Activated CD4-positive, CD25-positive, alpha-beta regulatory T cell treated with anti-CD3 and anti-CD28 coated beads, Interleukin-2, amount 50 U/mL, for 16 hours (primary cell): ENCODE measurements at regions not wholly inside any gene's neighbourhood (a gene's known extent, or its start where the extent isn't known, plus 50 kb on each side); places are given as distances from the start of the nearest gene placed in this dataset.
A peak's percentile ranks its signal among the peaks of the same experiment; 100 is the strongest.

Source experiments
- DNase-seq: peaks from one replicate; pipeline ENCODE4 v3.0.0-alpha.2; 2020; ENCODE audit warnings: low read depth, low spot score

DNA sequence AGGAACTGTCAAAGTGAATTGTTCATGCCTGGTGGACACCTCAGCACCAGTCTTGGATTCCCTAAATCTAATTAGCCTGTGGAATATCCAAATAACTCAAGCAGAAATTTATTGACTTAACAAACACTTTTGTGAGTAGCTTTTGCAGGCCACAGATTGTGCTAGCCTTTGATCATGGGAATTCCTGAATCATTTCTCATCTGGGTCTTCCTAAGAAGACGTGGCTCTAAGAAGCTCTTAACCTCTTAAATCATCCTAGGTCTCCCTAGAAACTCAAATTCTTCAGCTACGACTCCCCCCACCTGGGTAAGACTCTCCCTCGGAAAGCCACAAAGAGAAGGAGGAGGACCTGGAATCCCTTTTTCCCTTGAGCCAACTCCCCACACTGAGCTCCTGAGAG lies 53.8 kb upstream of the PSEN2 start:
- DNase-seq, result no peak

DNA sequence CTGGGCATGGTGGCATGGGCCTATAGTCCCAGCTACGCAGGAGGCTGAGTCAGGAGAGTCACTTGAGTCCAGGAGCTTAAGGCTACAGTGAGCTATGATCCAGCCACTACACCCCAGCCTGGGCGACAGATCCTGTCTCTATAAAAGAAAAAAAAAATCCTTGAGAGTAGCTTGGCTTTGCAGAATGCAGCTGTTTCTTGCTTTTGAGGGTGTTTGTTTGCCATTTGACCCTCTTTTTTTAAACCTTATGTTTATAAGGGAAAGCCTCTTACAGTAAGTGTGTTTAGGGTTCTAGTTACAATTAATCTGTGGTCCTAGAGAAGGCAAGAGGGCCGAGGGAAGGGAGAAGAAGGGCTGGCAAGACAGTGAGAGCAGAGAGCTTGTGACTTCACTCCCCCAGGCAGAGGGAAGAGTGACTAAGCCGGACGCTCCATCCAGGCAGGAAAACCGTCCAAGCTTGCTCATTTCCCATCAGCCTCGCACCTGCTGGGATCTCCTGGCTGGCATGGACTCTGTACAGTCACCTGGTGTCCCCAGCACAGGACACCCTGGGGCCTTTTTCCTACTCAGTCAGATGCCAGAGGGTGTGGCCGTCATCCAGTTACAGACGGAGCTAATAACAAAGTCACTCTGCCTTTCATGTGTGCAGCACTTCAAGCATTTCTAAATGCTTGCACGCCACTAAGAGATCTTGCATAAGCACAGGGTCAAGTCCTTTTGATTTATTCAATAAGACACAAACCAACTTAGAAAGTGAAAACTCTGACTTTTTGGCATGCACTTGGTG lies 55.5 kb upstream of the PSEN2 start:
- no peak for DNase-seq

DNA sequence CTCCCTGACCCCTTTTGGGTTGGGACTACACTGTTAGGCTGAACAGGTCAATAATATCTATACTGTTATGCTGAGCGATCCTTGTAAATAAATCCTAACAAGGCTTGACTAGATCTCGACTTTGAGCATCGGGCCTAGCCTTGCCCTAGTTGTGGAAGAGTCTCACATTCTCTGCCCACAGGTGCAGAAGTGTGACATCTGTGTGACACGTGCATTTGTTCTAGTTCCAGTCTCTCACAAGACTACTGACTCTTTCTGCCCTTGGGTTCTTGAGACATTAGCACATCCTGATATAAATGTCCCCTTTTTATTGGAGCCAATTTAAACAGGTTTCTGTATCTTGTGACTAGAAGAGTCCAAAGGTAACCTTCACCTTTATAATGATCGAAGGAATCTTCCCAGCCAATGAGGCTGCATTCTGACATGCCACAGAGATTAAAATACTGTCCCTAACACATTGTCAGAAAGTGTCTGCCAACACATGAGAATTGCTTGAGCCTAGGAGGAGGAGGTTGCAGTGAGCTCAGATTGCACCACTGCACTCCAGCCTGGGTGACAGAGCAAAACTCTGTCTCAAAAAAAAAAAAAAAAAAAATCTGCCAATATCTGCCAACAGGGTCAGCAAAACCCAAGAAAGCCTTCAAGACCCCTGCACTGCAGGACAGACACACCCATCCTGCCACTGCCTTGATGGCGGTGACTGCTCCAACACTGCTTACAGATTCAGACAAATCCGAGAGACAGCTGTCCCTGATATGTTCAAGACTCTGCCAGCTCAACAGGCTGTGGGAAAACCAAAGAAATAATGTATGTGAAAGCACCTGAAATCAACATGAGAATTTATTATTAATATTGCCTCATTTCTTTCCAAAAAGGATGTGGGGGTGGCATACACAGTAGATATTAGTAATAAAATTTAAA lies 56.5 kb upstream of the PSEN2 start:
- DNase-seq, result no peak

DNA sequence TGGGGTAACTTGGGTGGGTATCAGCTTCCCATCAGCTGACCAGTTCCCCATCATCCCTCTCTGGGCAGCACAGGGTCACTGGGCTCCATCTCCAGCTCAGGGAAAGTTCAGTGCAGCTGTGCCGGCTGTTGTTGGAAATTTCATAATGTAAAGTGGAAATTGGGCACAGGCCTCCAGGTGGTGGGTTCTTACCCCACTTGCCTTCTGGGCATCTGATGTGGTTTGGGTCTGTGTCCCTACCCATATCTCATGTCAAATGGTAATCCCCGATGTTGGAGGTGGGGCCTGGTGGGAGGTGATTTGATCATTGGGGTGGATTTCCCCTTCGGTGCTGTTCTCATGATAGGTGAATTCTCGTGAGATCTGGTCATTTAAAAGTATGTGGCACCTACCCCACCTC lies 59.7 kb upstream of the PSEN2 start:
- no peak for DNase-seq

DNA sequence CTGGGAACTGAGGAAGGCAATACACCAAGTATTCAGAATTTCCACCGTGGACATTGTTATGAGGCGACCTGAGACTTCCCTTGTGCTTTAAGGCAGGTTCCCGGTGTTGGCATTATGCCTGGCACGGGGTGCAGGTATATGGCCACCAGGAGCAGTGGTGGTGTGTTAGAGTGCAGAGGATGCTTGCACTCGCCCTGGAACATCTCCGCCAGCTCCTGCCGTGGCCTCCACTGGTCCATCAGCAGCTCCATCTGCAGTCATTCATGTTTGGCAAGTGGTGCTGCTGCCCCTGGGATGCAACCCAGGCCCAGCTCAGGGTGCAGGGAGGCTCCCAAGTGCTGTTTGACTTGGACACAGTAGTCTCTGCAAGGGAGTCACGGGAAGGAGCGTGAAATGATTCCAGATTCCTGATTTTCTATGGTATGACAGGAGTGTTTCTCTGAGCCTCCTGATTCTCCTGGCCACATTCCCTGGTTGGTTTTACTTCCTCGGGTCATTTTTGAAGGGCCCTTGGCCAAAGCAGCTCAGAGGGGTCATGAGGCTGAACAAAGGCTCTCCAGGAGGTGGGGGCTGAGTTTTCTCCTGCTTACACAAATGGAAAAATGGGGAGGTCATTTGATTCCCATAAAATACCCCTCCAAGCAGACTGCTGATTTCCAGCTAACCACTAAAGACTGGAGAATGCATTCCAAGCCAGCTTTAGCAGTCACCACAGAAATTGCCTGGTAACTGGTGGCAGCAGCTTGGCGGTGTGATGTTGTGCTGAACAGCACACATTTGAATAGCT lies 60.4 kb upstream of the PSEN2 start:
- DNase-seq, result no peak

DNA sequence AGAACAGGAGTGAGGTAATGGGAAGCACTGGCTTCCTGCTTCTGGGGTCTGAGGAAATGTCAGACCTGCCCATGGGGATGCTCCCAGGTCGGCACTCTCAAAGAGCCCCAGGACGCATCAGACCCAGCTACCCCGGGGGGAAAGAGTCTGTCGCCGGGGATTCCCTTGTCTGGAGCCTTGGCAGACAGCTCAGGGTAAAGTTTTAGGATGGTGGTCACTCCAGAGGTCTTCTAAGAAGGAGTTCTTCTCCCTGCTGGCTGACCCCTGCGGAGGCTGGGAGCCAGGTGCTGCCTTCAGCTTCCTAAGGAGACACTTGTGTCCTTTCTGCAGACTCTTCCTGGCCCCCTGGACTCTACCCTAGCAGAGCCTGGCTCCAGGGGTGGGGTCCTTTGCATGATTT lies 61.9 kb upstream of the PSEN2 start:
- no peak for DNase-seq

DNA sequence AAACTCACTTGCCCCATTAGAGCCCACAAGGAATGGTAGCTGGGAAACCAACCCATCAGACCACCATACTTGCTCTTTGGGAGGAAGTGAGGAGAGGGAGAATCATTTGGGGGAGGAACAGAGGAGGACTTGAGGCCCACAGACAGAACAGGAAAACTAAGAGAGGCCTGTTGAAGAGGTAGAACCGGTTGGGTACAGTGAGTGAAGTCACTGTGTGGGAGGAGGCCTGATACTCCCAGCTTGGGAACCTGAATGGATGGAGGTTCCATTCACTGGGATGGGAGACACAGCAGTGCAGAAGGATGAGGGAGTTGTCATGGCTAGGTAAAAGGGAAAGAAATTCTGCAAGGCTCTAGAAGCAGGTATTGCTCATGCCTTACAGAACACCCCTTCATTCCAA lies 63.4 kb upstream of the PSEN2 start:
- no peak for DNase-seq

DNA sequence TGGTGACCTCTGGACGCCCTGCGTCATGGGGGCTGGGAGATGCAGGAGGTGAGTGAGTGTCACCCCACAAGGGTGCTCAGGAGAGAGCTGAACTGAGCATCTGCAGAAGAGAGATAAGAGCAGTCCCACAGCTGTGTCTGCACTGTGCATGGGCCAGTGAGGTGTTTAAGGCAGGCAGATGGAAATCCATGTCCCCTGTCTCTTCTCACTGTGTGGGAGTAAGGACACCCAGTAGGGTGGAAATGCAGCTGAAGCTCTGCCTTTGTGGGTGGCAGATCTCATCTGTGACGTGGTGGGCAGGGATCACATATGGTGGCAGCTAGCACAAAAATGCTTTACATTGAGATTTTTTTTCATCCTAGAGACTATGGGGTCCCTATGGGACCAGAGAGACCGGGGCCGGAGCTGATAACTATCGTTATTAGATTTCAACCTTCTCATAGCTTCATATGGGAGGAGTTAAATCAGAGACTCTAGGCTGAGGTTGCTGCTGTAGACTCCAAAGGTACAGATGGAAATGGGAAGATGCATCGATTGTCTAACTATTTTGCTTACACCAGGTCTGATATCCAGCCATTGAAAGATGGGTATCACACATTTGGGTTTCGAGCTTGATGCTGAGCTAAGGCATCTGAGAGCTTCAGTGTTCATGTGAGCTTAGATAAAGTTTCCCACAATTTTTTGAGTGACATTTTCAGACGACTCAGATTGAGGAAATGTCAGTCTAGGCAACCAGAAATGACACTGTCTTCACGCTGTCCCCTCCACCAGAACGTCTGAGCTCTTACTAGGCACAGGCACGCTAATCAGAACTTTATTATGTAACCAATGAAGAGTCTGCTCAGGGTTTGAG lies 65.3 kb upstream of the PSEN2 start:
- DNase-seq, result no peak

DNA sequence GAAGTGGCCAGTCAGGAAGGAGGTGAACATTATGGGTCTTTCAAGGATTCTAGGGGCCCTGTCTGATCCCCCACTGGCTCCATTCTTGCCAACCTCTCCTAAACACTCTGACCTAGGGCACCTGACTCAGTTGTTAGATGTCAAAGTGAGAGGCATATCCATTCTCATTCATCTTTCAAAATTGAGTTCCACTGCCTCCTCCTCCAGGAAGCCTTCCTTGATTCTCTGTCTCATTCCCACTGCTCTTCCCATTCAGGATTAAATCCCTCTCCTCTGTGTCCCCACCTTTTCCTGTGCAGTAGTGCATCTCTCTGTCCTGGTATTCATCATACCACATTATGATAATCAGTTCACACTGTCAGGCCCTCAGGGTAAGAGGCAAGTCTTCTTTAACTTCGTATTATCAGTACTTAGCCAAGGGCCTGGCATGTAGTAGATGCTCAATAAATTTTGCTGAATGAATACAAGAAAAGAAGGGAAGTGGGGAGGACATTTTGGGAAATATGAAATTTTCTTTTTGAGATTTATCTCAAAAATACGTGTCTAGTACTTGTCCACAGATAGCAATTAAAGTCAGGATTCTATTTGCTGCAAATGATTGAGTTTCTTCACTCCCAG lies 61.8 kb upstream of the ITPKB start:
- DNase-seq, result no peak

DNA sequence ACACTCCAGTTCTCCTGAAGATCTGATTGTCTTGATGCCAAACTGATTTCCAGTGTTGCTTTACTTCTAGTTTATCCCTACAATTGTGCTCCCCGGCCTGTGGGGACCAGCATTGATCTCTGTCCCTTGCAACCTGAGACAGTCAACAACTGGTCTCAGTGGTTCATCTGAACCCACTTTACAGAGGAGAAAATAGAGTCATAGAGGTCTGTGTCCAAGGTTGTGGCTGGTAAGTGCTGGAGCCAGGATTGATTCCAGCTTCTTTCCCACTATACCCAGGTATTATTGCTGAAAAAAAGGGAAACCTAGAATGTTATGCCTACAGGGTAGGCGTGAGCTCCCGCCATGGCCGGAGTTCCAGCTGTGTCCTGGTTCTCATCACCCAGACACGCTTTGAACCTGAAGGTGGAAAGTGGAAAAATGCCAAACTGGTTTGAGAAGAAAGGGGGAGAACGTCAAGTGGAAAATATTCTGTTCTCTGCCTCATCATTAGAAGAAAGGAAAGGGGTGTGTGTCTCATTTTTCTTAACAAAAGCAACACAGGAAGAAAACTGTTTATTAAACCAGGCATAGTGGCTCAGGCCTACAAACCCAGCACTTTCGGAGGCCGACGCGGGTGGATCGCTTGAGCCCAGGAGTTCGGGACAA lies 60.7 kb upstream of the ITPKB start:
- DNase-seq, result no peak

DNA sequence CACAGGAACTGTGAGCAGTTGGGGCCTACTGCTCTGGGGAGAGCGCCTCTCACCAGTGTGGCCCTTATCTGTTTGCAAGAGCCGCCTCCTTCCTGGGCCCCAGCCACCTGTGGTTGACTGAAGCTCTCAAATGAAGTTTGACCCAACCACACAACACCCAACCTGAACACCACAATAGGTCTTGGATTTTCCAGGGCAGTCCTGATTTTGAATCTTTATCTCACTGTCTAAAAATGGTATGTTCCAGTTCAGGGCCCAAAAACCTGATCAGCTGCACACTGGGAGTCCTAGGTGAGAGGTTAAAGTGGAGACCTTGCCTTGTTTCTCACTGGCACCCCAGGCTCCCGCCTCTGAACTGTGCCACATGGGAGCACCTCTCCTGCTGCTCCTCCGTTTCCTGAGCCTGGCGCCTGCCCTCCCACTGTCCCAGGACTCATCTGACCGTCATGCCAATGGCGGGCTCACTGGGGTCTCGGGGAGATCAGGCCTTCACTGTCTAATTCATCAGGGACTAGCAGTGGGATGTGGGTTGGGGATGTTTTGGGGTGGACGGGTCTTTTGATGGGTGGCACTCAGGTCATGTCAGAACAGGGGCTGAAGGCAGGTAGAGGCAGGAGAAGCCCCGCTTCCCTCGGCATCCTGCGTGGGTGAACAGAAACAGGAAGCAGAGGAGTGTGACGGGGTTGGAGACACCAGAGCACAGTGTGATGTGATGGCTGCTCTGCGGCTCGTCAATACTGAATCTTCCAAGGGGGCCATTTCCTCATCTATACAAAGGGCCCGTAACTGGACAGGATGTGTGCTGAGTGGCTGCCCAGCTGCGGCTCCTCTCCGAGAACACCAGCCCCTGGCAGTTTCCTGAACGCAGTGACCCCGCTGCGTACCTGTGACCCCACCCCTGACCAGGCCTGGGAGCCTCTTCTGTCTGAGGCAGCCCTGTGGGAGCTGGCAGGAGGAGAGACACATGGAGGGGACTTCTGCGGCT lies 59.6 kb upstream of the ITPKB start:
- DNase-seq, result peak; percentile 34

DNA sequence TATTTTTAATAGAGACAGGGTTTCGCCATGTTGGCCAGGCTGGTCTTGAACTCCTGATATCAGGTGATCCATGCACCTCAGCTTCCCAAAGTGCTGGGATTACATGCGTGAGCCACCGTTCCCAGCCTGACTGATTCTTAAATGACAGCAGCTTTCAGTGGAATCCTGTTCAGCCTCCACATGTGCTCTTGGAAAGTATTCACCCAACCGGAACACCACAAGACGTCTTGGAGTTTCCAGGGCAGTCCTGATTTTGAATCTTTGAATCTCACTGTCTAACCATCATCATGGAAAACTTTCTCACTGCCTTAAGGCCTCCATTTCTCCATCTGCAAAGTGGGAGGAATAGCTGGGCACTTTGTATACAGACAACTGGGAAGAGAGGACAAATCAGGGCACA lies 58.1 kb upstream of the ITPKB start:
- no peak for DNase-seq

DNA sequence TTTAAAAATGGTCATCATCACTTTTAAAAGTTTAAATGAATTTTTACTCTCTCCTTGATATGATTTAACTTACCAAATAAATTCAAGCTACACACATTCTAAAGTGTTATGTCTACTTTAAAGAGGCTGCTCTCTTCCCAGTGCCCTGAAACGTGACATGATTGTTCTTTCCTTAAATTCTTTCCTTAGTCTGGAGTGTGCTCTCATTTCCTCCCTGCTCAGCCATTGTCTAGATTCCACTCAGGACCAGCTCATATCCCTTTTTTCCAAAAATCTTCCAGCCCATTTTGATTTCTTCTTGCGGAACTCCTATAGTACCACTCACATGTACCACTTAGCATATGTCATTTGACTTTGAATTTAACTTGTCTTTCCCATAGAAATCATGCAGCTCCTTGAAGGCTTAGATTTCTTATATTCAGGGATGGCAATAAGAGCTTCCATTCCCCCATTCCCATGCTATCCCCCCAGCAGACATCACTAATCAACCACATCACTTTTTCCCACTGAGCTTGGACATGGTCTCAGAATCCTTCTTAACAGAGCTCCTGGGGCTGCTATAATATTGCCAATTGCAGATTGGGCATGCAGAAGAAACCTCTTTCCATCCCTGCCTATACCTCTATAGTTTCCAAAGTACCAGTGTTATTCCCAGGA lies 54.7 kb upstream of the ITPKB start:
- DNase-seq, result no peak

DNA sequence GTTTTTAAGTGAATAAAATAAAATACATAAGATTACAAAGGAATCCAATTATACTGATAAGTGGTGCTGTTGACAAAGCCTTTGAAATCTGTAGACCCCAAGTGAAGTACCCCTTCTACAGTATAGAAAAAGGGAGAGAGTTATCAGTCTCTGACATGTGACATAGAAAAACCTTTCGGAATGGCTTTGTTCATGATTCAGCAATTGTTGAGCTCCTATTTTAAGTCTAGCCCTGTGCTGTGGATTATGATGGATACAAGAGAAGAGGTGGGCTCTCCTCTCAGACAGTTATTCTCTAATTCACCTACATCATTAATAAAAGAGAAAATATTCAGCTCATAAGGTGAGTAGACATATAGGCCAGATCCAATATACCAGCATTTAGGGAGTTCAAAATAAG lies 53.3 kb upstream of the ITPKB start:
- DNase-seq, result no peak

DNA sequence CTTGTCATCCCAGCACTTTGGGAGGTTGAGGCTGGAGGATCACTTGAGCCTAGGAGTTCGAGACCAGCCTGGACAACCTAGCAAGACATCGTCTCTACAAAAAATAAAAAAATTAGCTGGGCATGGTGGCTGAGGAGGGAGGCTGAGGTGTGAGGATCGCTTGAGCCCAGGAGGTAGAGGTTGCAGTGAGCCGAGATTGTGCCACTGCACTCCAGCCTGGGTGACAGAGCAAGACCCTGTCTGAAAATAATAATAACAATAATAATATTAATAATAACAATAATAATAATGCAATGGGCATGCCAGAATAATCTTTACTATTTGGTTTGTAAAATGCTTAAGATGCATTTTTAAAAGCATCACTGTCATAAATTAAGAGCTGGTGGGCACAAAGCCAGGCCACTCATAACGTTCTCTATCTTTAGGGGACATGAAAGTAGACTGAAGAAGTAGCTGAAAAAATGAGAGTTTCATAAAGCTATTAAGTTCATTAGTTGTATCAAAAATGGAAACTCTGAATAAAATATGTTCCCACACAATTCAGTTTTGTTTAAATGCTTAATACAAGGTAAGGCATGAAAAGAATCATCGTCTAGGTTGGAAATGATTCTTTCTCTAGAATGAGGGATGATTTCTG lies 51.6 kb upstream of the ITPKB start:
- no peak for DNase-seq

DNA sequence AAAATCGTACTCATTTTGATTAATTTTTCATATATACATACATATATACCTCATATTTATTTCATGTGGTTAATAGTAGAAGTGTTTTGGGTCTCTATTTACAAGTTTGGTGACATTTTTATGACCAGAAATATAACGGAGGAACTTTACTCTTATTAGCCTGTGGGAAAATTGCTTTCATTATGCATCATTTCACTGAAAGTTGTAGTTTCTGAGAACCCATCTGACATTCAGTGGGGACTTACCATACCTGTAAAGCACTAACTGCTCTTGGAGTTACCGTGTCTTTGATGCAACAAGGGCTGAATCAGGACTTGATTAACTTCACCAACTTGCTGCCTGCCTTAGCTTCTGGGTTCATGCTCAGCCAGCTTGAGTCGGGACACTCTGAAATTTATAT lies 49.9 kb upstream of the ITPKB start:
- no peak for DNase-seq
